ENCODE measurements at regions not wholly inside any gene's neighbourhood (a gene's known extent, or its start where the extent isn't known, plus 50 kb on each side); places are given as distances from the start of the nearest gene placed in this dataset.

- H3K36me3 ChIP-seq (ENCODE audit: control insufficient read depth, insufficient read depth, low read length): no peaks in the 10 kb centered on the region
- CTCF ChIA-PET: no interaction called here
- no TSS peak for BruUV-seq (replicated peaks)
- in situ Hi-C loops (cut with HindIII; ENCODE audit: low pct_unique_long_range_greater_than_20kb, low sequenced_read_pairs): no loop called here
- no peaks in the 10 kb centered on the region for H3K9me3 ChIP-seq (ENCODE audit: control insufficient read depth, insufficient read depth, low read depth, low read length)
- intact Hi-C loops (cut with micrococcal nuclease; ENCODE audit: unreplicated experiment): no loop called here
- TF ChIP-seq TCF7L2 (IDR thresholded peaks at IDR 0.05; ENCODE audit: low read depth, low read length) (no peak), CTCF (IDR thresholded peaks at IDR 0.05) (no peak), REST (IDR thresholded peaks at IDR 0.05; ENCODE audit: insufficient read depth in 1 of 2, low read depth in 2 of 2, low read length in 1 of 2) (no peak), POLR2AphosphoS5 (IDR thresholded peaks at IDR 0.05; ENCODE audit: low read depth, low read length) (no peak), SIN3A (IDR thresholded peaks at IDR 0.05; ENCODE audit: borderline replicate concordance, insufficient read depth, low read depth, low read length) (no peak)
- DNase-seq (ENCODE audit: low read depth, low spot score): no peak
- no peak for ATAC-seq
- H3K4me3 ChIP-seq (ENCODE audit: low read depth in 2 of 2, low read length in 2 of 2): no peak overlapping the region
- H3K27me3 ChIP-seq (ENCODE audit: control insufficient read depth, insufficient read depth, low read length): peaks cover 2% of the 10 kb centered on the region; the same call in 1 of the 2 replicates
- no peaks in the 10 kb centered on the region for H3K4me1 ChIP-seq (ENCODE audit: control insufficient read depth, insufficient read depth, low read length)
- no peak overlapping the region for H3K27ac ChIP-seq (ENCODE audit: low read length)
- POLR2A ChIA-PET: no interaction called here
These were observed 264.9 kb upstream of the C1orf174 start for GRCh38 chr1:4164965-4165364.

- Histone ChIP-seq H3K4me3 (ENCODE audit: low read depth in 2 of 2, low read length in 2 of 2) (no peak overlapping the region), H3K36me3 (ENCODE audit: control insufficient read depth, insufficient read depth, low read length) (no peaks in the 10 kb centered on the region), H3K4me1 (ENCODE audit: control insufficient read depth, insufficient read depth, low read length) (no peaks in the 10 kb centered on the region), H3K9me3 (ENCODE audit: control insufficient read depth, insufficient read depth, low read depth, low read length) (no peaks in the 10 kb centered on the region), H3K27ac (ENCODE audit: low read length) (no peak overlapping the region), H3K27me3 (ENCODE audit: control insufficient read depth, insufficient read depth, low read length) (peaks cover 2% of the 10 kb centered on the region; the same call in 1 of the 2 replicates)
- ATAC-seq (no peak), DNase-seq (ENCODE audit: low read depth, low spot score) (no peak)
- POLR2A ChIA-PET: no interaction called here
- CTCF ChIA-PET: no interaction called here
- in situ Hi-C loops (cut with HindIII; ENCODE audit: low pct_unique_long_range_greater_than_20kb, low sequenced_read_pairs): no loop called here
- no peak for TF ChIP-seq REST (IDR thresholded peaks at IDR 0.05; ENCODE audit: insufficient read depth in 1 of 2, low read depth in 2 of 2, low read length in 1 of 2)
- TF ChIP-seq CTCF (IDR thresholded peaks at IDR 0.05): no peak
- no peak for TF ChIP-seq TCF7L2 (IDR thresholded peaks at IDR 0.05; ENCODE audit: low read depth, low read length)
- no peak for TF ChIP-seq SIN3A (IDR thresholded peaks at IDR 0.05; ENCODE audit: borderline replicate concordance, insufficient read depth, low read depth, low read length)
- intact Hi-C loops (cut with micrococcal nuclease; ENCODE audit: unreplicated experiment): no loop called here
- BruUV-seq (replicated peaks): no TSS peak
These were observed 265.7 kb upstream of the C1orf174 start for GRCh38 chr1:4165686-4166300.

Data from Panc1 (cell line).